Adrenal gland (tissue), 9 donors: ENCODE measurements at regions not wholly inside any gene's neighbourhood (a gene's known extent, or its start where the extent isn't known, plus 50 kb on each side); places are given as distances from the start of the nearest gene placed in this dataset.
A peak's percentile ranks its signal among the peaks of the same experiment; 100 is the strongest.

Experiments
- DNase-seq, 7 donors: peaks; one replicate each; pipeline ENCODE4 v3.0.0-alpha.2; 2019 to 2020
- H3K27ac ChIP-seq, 5 donors: fragments of 200-600 bp; sonication (generic) in 4 of 5; 1 replicate in 3 of 5; 2 replicates in 2 of 5; pipeline versions ENCODE4 v1.5.1 to v1.8.0; 2016 to 2020; ENCODE audit warnings: mild to moderate bottlenecking in 1 of 5
- H3K27me3 ChIP-seq: fragments of 200-600 bp; 2 replicates; pipeline ENCODE4 v1.8.0; 2021
- H3K36me3 ChIP-seq, 2 donors: fragments of 200-600 bp; replicated peaks in 1 of 2; 1 replicate in 1 of 2; 2 replicates in 1 of 2; pipeline versions ENCODE4 v1.5.1 to v1.8.0; 2018 to 2022
- H3K4me1 ChIP-seq, 2 donors: fragments of 200-600 bp; replicated peaks in 1 of 2; 1 replicate in 1 of 2; 2 replicates in 1 of 2; pipeline versions ENCODE4 v1.5.1 to v1.8.0; 2018 to 2021
- H3K4me3 ChIP-seq, 4 donors: fragments of 200-600 bp; sonication (generic) in 3 of 4; one replicate each; pipeline ENCODE4 v1.5.1; 2016 to 2018
- H3K9me3 ChIP-seq, 3 donors: fragments of 200-600 bp; sonication (generic) in 1 of 3; replicated peaks in 1 of 3; 1 replicate in 2 of 3; 2 replicates in 1 of 3; pipeline versions ENCODE4 v1.5.1 to v1.8.0; 2016 to 2021
- CTCF ChIP-seq, 6 experiments: fragments of 450-650 bp in 4 of 6; fragments of 200-600 bp in 2 of 6; sonication (generic) in 1 of 6; IDR thresholded peaks; 1 replicate in 5 of 6; 2 replicates in 1 of 6; pipeline versions ENCODE4 v1.5.1 to v1.8.0; 2016 to 2021; ENCODE audit warnings: antibody characterized with exemption in 6 of 6, mild to moderate bottlenecking in 2 of 6, moderate library complexity in 1 of 6
- POLR2A ChIP-seq, 2 donors: fragments of 450-650 bp; IDR thresholded peaks; one replicate each; pipeline ENCODE4 v1.6.1; 2017; ENCODE audit warnings: antibody characterized with exemption in 2 of 2, mild to moderate bottlenecking in 2 of 2, moderate library complexity in 1 of 2
- WGBS, 4 donors: extraction: QIAGEN DNeasy Blood & Tissue Kit in 2 of 4; methylation state at CpG; one replicate each; pipeline versions ENCODE4 v1.1.5 to v1.1.7; 2013 to 2017; 5-methylcytosine and 5-hydroxymethylcytosine counted together
- intact Hi-C, 2 donors: fragments of 100-400 bp; cut with DNase I; formaldehyde crosslinking; loops; one replicate each; pipeline versions ENCODE4 v1.14.1 to v1.15.0; 2022 to 2023
- donor health status: healthy with polysubstance abuse.
- donor health status: Bipolar disorder and iron deficiency.
- donor health status: DM: yes; HTN: yes; CAD: no.
- donor health status: DM: no; HTN: no; CAD: no.
- donor health status: DM: no; HTN: no; CAD: no.

- WGBS, 4 donors: 50 to 78% (median 66%) methylated on average over 1 of the region's 1 CpG
- H3K27me3 ChIP-seq: no peaks in the 10 kb centered on the region
- H3K4me3 ChIP-seq: no peak overlapping the region
- H3K4me1 ChIP-seq: no peaks in the 10 kb centered on the region
- H3K9me3 ChIP-seq: no peaks in the 10 kb centered on the region
- TF ChIP-seq POLR2A (IDR thresholded peaks at IDR 0.05) (no peak), CTCF (IDR thresholded peaks at IDR 0.05) (no peak)
- DNase-seq: no peak
- intact Hi-C loops: no loop called here
- H3K36me3 ChIP-seq: no peaks in the 10 kb centered on the region
- no peak overlapping the region for H3K27ac ChIP-seq
Observed at GRCh38 chr12:11477110-11477509, 81.7 kb upstream of the PRB2 start.

- Histone ChIP-seq H3K27me3 (no peaks in the 10 kb centered on the region), H3K4me1 (peaks cover 4 to 9% of the 10 kb centered on the region in 2 donors), H3K9me3 (no peaks in the 10 kb centered on the region), H3K4me3 (peak overlapping the region in 1 of 4 donors; percentile 13), H3K36me3 (no peaks in the 10 kb centered on the region), H3K27ac (peak overlapping the region in 4 of 5 donors; percentile 59 to 89 (median 76))
- 14 to 41% (median 35%) methylated on average over 2 of the region's 2 CpGs for WGBS, 4 donors
- DNase-seq: peak in 5 of 7 donors; percentile 21 to 55 (median 31)
- TF ChIP-seq CTCF (IDR thresholded peaks at IDR 0.05): no peak
- peak in 1 of 2 donors; percentile 50 for TF ChIP-seq POLR2A (IDR thresholded peaks at IDR 0.05)
- intact Hi-C loops: no loop called here
Observed at GRCh38 chr12:11482955-11483354, 87.6 kb upstream of the PRB2 start.

- H3K4me1 ChIP-seq: peaks cover 4 to 9% of the 10 kb centered on the region in 2 donors
- peak; percentile 83 to 95 (median 88) for DNase-seq
- H3K36me3 ChIP-seq: no peaks in the 10 kb centered on the region
- no peak overlapping the region for H3K4me3 ChIP-seq
- H3K27ac ChIP-seq: no peak overlapping the region
- peak; percentile 92 to 99 (median 99) for TF ChIP-seq CTCF (IDR thresholded peaks at IDR 0.05)
- TF ChIP-seq POLR2A (IDR thresholded peaks at IDR 0.05): no peak
- no peaks in the 10 kb centered on the region for H3K27me3 ChIP-seq
- no peaks in the 10 kb centered on the region for H3K9me3 ChIP-seq
- 23 to 26% (median 25%) methylated on average over 13 of the region's 13 CpGs for WGBS, 4 donors
- intact Hi-C loops: loop anchor here (5.0 kb wide), 2 partner anchors 260 to 715 kb away; no protein-coding TSS in a partner anchor
Observed at GRCh38 chr12:11486623-11487444, 91.5 kb upstream of the PRB2 start.

GRCh38 chr12:11496157-11496851 is 100.9 kb upstream of the PRB2 start:
- Histone ChIP-seq H3K9me3 (no peaks in the 10 kb centered on the region), H3K27me3 (no peaks in the 10 kb centered on the region), H3K36me3 (no peaks in the 10 kb centered on the region), H3K27ac (no peak overlapping the region), H3K4me1 (peaks cover 5% of the 10 kb centered on the region in 2 donors), H3K4me3 (no peak overlapping the region)
- intact Hi-C loops: no loop called here
- 66 to 81% (median 71%) methylated on average over 3 of the region's 3 CpGs for WGBS, 4 donors
- no peak for DNase-seq
- TF ChIP-seq CTCF (IDR thresholded peaks at IDR 0.05): no peak
- no peak for TF ChIP-seq POLR2A (IDR thresholded peaks at IDR 0.05)
